OCI-LY1 (cell line): ENCODE measurements at regions not wholly inside any gene's neighbourhood (a gene's known extent, or its start where the extent isn't known, plus 50 kb on each side); places are given as distances from the start of the nearest gene placed in this dataset.

ENCODE experiments used
- H2AFZ ChIP-seq: fragments of 200-600 bp; sonication (generic), shearing (Covaris generic); 2 replicates; pipeline ENCODE4 v1.6.0; 2014; ENCODE audit warnings: antibody characterized with exemption, mild to moderate bottlenecking, low read length
- H3F3A ChIP-seq: fragments of 200-600 bp; sonication (generic), shearing (Covaris generic); 2 replicates; pipeline ENCODE4 v1.6.0; 2014; ENCODE audit warnings: mild to moderate bottlenecking, antibody characterized with exemption, low read length, moderate library complexity; ENCODE audit not compliant: insufficient read depth
- H3K27ac ChIP-seq: fragments of 200-600 bp; sonication (generic); 2 replicates; pipeline ENCODE4 v1.5.1; 2014; ENCODE audit warnings: low read length, mixed run types, mild to moderate bottlenecking, low read depth; ENCODE audit not compliant: poor library complexity, severe bottlenecking
- H3K27me3 ChIP-seq: fragments of 200-600 bp; sonication (generic); 2 replicates; pipeline ENCODE4 v1.6.0; 2014; ENCODE audit warnings: antibody characterized with exemption, mild to moderate bottlenecking, low read length, moderate library complexity; ENCODE audit not compliant: insufficient read depth
- H3K36me3 ChIP-seq: fragments of 200-600 bp; sonication (generic); 2 replicates; pipeline ENCODE4 v1.6.1; 2014; ENCODE audit warnings: mild to moderate bottlenecking, antibody characterized with exemption, low read length, moderate library complexity, mixed read lengths; ENCODE audit not compliant: insufficient read depth
- H3K4me1 ChIP-seq: fragments of 200-600 bp; sonication (generic); 2 replicates; pipeline ENCODE4 v1.5.1; 2014; ENCODE audit warnings: mild to moderate bottlenecking, low read length, moderate library complexity; ENCODE audit not compliant: insufficient read depth, severe bottlenecking
- H3K4me2 ChIP-seq: fragments of 200-600 bp; sonication (generic), shearing (Covaris generic); 2 replicates; pipeline ENCODE4 v1.6.1; 2014; ENCODE audit warnings: low read length
- H3K4me3 ChIP-seq: fragments of 200-600 bp; sonication (generic); 2 replicates; pipeline ENCODE4 v1.5.1; 2014; ENCODE audit warnings: low read length, low read depth, mild to moderate bottlenecking, mixed read lengths; ENCODE audit not compliant: poor library complexity, severe bottlenecking
- H3K79me2 ChIP-seq: fragments of 200-600 bp; shearing (Covaris generic); 2 replicates; pipeline ENCODE4 v1.6.1; 2016; ENCODE audit warnings: mixed run types, low read length, mixed read lengths; ENCODE audit not compliant: insufficient read depth
- H3K9ac ChIP-seq: fragments of 200-600 bp; sonication (generic), shearing (Covaris generic); 2 replicates; pipeline ENCODE4 v1.6.1; 2014; ENCODE audit warnings: mild to moderate bottlenecking, low read length, mixed read lengths
- H3K9me2 ChIP-seq: fragments of 200-600 bp; sonication (generic), shearing (Covaris generic); 2 replicates; pipeline ENCODE4 v1.6.1; 2014; ENCODE audit warnings: low read depth, mild to moderate bottlenecking, low read length, mixed read lengths
- H3K9me3 ChIP-seq: fragments of 200-600 bp; shearing (Covaris generic); 2 replicates; pipeline ENCODE4 v1.6.1; 2014; ENCODE audit warnings: low read length, mixed read lengths
- H4K20me1 ChIP-seq: fragments of 200-600 bp; sonication (generic), shearing (Covaris generic); 2 replicates; pipeline ENCODE4 v1.6.0; 2016; ENCODE audit warnings: mild to moderate bottlenecking, low read length; ENCODE audit not compliant: insufficient read depth
- EZH2 ChIP-seq: fragments of 200-600 bp; sonication (generic), shearing (Covaris generic); IDR thresholded peaks from 2 replicates; pipeline ENCODE4 v1.8.0; 2017; ENCODE audit warnings: borderline replicate concordance, mixed run types, mild to moderate bottlenecking, antibody characterized with exemption, low read length, moderate library complexity, mixed read lengths
- TF ChIP-seq, protein P1 (sequence below): fragments of 200-600 bp; sonication (generic), shearing (Covaris generic); IDR thresholded peaks from 2 replicates; pipeline ENCODE4 v1.5.1; 2017; ENCODE audit warnings: mild to moderate bottlenecking, antibody characterized with exemption, low read length, moderate library complexity, mixed read lengths

DNA sequence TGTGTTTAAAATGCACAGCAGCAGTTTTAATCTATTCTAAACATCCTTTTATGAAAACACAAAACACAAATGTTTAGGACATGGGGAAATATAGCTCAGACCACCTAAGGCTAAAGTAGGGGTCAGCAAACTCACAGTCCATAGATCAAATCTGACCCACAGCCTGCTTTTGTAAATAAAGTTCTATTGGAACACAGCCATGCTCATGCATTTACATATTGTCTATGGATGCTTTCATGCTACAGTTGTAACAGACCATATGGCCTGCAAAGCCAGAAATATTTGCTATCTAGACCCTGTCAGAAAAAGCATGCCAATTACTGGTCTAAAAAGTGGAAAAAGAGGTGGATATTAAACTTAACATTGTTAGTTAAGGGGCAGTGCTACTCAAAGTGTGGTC is 1105.4 kb upstream of the KLHL29 start:
- H4K20me1 ChIP-seq: no peaks in the 10 kb centered on the region
- TF ChIP-seq, protein P1, sequence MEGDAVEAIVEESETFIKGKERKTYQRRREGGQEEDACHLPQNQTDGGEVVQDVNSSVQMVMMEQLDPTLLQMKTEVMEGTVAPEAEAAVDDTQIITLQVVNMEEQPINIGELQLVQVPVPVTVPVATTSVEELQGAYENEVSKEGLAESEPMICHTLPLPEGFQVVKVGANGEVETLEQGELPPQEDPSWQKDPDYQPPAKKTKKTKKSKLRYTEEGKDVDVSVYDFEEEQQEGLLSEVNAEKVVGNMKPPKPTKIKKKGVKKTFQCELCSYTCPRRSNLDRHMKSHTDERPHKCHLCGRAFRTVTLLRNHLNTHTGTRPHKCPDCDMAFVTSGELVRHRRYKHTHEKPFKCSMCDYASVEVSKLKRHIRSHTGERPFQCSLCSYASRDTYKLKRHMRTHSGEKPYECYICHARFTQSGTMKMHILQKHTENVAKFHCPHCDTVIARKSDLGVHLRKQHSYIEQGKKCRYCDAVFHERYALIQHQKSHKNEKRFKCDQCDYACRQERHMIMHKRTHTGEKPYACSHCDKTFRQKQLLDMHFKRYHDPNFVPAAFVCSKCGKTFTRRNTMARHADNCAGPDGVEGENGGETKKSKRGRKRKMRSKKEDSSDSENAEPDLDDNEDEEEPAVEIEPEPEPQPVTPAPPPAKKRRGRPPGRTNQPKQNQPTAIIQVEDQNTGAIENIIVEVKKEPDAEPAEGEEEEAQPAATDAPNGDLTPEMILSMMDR: no peak
- no peaks in the 10 kb centered on the region for H3K9me3 ChIP-seq
- H3K9me2 ChIP-seq: no peaks in the 10 kb centered on the region
- no peaks in the 10 kb centered on the region for H3K4me1 ChIP-seq
- no peaks in the 10 kb centered on the region for H3K36me3 ChIP-seq
- no peak overlapping the region for H3K9ac ChIP-seq
- no peaks in the 10 kb centered on the region for H3K27me3 ChIP-seq
- H3K27ac ChIP-seq: no peak overlapping the region
- H3K79me2 ChIP-seq: no peaks in the 10 kb centered on the region
- no peak overlapping the region for H2AFZ ChIP-seq
- no peak overlapping the region for H3K4me3 ChIP-seq
- no peak overlapping the region for H3K4me2 ChIP-seq
- no peaks in the 10 kb centered on the region for H3F3A ChIP-seq

DNA sequence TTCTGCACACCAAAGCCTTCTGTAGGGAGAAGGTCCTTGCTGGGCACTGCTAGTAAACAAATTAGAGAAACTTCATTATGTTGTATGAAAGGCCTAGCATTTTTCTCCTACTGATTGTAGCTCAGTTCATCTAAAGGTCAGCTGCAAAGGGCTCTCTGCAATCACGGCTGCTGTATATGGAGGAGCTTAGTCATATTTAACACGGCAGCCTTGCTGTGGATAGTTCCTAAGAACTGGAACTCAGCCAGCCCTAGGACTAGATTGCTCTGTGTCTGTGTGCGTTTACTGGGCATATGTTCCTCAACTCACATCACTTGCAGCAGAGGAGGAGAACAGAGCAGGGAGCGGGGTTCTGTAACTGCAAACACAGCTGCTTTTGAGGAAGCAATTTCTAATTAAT is 1103.9 kb upstream of the KLHL29 start:
- no peak overlapping the region for H3K4me2 ChIP-seq
- no peaks in the 10 kb centered on the region for H3K4me1 ChIP-seq
- H3F3A ChIP-seq: no peaks in the 10 kb centered on the region
- H3K27me3 ChIP-seq: no peaks in the 10 kb centered on the region
- no peaks in the 10 kb centered on the region for H3K9me2 ChIP-seq
- H2AFZ ChIP-seq: no peak overlapping the region
- no peak overlapping the region for H3K27ac ChIP-seq
- H3K79me2 ChIP-seq: no peaks in the 10 kb centered on the region
- H3K36me3 ChIP-seq: no peaks in the 10 kb centered on the region
- H4K20me1 ChIP-seq: no peaks in the 10 kb centered on the region
- no peaks in the 10 kb centered on the region for H3K9me3 ChIP-seq
- no peak overlapping the region for H3K9ac ChIP-seq
- TF ChIP-seq EZH2: no peak
- TF ChIP-seq, protein P1: no peak
- no peak overlapping the region for H3K4me3 ChIP-seq

DNA sequence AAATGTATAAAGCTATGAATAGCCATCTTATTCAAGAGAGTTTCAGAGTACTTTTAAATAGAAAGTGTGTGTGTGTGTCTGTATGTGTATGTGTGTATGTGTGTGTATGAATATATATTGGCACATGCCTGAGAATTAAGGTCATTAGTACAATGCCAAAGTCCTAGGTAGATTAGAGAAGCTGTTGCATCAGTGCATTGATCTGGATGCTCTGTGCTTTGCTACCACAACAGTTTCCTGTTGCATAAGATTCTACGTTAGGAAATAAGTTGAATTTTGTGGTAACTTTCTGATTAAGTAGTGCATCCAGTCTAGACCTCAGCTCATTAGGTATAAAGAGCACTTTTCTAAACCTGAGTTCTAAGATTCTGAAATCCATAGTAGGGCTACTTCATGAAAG is 1102.8 kb upstream of the KLHL29 start:
- Histone ChIP-seq H4K20me1 (no peaks in the 10 kb centered on the region), H2AFZ (no peak overlapping the region), H3K9ac (no peak overlapping the region), H3K79me2 (no peaks in the 10 kb centered on the region), H3K27me3 (no peaks in the 10 kb centered on the region), H3K27ac (no peak overlapping the region), H3K9me2 (no peaks in the 10 kb centered on the region), H3K9me3 (no peaks in the 10 kb centered on the region), H3K4me2 (no peak overlapping the region), H3K36me3 (no peaks in the 10 kb centered on the region), H3K4me1 (no peaks in the 10 kb centered on the region), H3K4me3 (no peak overlapping the region), H3F3A (no peaks in the 10 kb centered on the region)
- no peak for TF ChIP-seq EZH2
- TF ChIP-seq, protein P1: no peak
